Body of pancreas (tissue), 4 donors: ENCODE measurements at regions not wholly inside any gene's neighbourhood (a gene's known extent, or its start where the extent isn't known, plus 50 kb on each side); places are given as distances from the start of the nearest gene placed in this dataset.

Experiments
- CTCF ChIP-seq, 7 experiments: fragments of 450-650 bp in 4 of 7; fragments of 200-600 bp in 3 of 7; sonication (generic) in 3 of 7; IDR thresholded peaks; one replicate each; pipeline ENCODE4 v1.5.1; 2016 to 2019; ENCODE audit warnings: antibody characterized with exemption in 7 of 7
- POLR2A ChIP-seq, 3 donors: fragments of 450-650 bp; IDR thresholded peaks; one replicate each; pipeline ENCODE4 v1.6.1; 2016; ENCODE audit warnings: antibody characterized with exemption in 3 of 3, mild to moderate bottlenecking in 2 of 3

GRCh38 chr2:52861596-52861995, 906.0 kb upstream of the CHAC2 start:
- TF ChIP-seq CTCF (IDR thresholded peaks at IDR 0.05) = no peak
- TF ChIP-seq POLR2A (IDR thresholded peaks at IDR 0.05) = no peak
